22Rv1 (cell line): ENCODE measurements at regions not wholly inside any gene's neighbourhood (a gene's known extent, or its start where the extent isn't known, plus 50 kb on each side); places are given as distances from the start of the nearest gene placed in this dataset.

Experiments used
- H3K27ac ChIP-seq: fragments of 450-650 bp; 2 replicates; pipeline ENCODE4 v1.5.1; 2017
- CTCF ChIP-seq: fragments of 450-650 bp; IDR thresholded peaks from 2 replicates; pipeline ENCODE4 v1.5.1; 2017; ENCODE audit warnings: mild to moderate bottlenecking
- ZFX ChIP-seq: fragments of 450-650 bp; IDR thresholded peaks from 2 replicates; pipeline ENCODE4 v1.6.1; 2017; ENCODE audit warnings: antibody characterized with exemption, borderline replicate concordance

DNA sequence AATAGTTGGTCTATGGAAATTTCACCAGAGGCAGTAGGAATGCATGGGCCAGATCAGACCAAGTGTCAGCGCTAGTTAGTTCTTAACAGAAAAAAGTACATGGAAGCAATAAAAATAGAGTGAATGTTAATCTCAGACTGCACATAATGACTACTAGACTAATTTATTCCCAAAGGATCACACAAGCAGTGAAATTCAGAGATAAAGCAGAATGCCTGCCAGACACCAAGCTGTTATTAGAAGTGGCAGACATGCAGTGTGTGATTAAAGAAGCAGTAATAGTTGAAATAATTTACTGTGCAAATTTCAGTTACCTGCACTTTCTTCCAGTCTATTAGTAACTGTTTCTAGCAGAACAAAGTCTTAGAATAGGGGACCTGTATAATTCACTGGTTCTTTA is 1024.2 kb downstream of the CDH9 start:
- H3K27ac ChIP-seq, result no peak overlapping the region
- TF ChIP-seq CTCF (no peak), ZFX (no peak)

DNA sequence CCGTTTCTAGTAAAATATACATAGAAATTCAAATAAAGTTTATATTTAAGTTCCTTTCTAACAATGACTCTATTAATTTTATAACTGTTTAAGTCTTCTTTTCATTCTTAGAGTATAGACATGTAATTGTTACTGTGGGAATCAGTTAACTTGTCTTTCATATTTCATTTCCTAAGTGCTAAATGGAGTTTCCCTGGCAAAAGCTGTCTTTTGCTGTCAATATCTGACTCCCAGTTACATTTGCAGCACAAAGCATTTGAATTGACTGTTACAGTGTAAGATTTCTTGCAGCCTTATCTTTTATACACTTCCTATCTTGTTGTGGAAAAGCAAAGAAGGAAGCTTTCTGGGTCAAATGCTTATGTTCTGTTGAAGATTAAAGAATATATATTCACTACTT is 1026.3 kb downstream of the CDH9 start:
- no peak for TF ChIP-seq CTCF
- H3K27ac ChIP-seq, result no peak overlapping the region

- no peak overlapping the region for H3K27ac ChIP-seq
- TF ChIP-seq ZFX, result no peak
- peak; percentile 24; the same call in 1 of the 2 replicates for TF ChIP-seq CTCF
Measured at GRCh38 chr5:26009742-26010141, 1028.6 kb downstream of the CDH9 start.

GRCh38 chr5:26003966-26004365 is 1034.4 kb downstream of the CDH9 start:
- H3K27ac ChIP-seq, result no peak overlapping the region
- TF ChIP-seq CTCF, result no peak
- TF ChIP-seq ZFX, result no peak

- TF ChIP-seq ZFX (no peak), CTCF (no peak)
- no peak overlapping the region for H3K27ac ChIP-seq
Measured at GRCh38 chr5:25995209-25995608, 1043.2 kb downstream of the CDH9 start.

- TF ChIP-seq ZFX (no peak), CTCF (no peak)
- H3K27ac ChIP-seq, result no peak overlapping the region
Measured at GRCh38 chr5:25993701-25994100, 1044.7 kb downstream of the CDH9 start.

GRCh38 chr5:25991639-25992038 is 1046.7 kb downstream of the CDH9 start:
- H3K27ac ChIP-seq, result no peak overlapping the region
- no peak for TF ChIP-seq CTCF
- no peak for TF ChIP-seq ZFX
